OCI-LY7 (cell line): ENCODE measurements at regions not wholly inside any gene's neighbourhood (a gene's known extent, or its start where the extent isn't known, plus 50 kb on each side); places are given as distances from the start of the nearest gene placed in this dataset.
"Not testable (repeated sequence)": the region's sequence is repeated elsewhere in the genome, so short reads cannot be mapped to it uniquely, and the experiment has no call there.

Experiments used
- BruUV-seq: library from RNA; stranded (reverse); fragments of 400-500 nt; replicated peaks from 2 replicates; lab custom pipeline; 2021; lab: Mats Ljungman, UMichigan
- CTCF ChIA-PET: fragments of 300-600 bp; sonication (Branson Sonifier 250); formaldehyde crosslinking; loops from one replicate; lab custom pipeline; 2022; ENCODE audit warnings: antibody characterized with exemption; ENCODE audit not compliant: unreplicated experiment; lab: Charles Lee
- POLR2A ChIA-PET: fragments of 300-600 bp; sonication (Branson Sonifier 250); formaldehyde crosslinking; loops from one replicate; lab custom pipeline; 2022; ENCODE audit warnings: antibody characterized with exemption; lab: Charles Lee
- DNase-seq: peaks from one replicate; pipeline ENCODE4 v3.0.0-alpha.2; 2015; ENCODE audit warnings: low spot score
- H2AFZ ChIP-seq: fragments of 200-600 bp; sonication (generic), shearing (Covaris generic); 2 replicates; pipeline ENCODE4 v1.6.1; 2014; ENCODE audit warnings: mild to moderate bottlenecking, antibody characterized with exemption, low read length, moderate library complexity
- H3K27ac ChIP-seq: fragments of 200-600 bp; sonication (generic); 2 replicates; pipeline ENCODE4 v1.5.1; 2014; ENCODE audit warnings: mixed run types, low read depth, mild to moderate bottlenecking, moderate library complexity, low read length, inconsistent platforms; ENCODE audit not compliant: poor library complexity, severe bottlenecking
- H3K36me3 ChIP-seq: fragments of 200-600 bp; sonication (generic); 2 replicates; pipeline ENCODE4 v1.6.1; 2014; ENCODE audit warnings: mild to moderate bottlenecking, antibody characterized with exemption, low read length, moderate library complexity, mixed read lengths; ENCODE audit not compliant: insufficient read depth
- H3K4me1 ChIP-seq: fragments of 200-600 bp; sonication (generic); 2 replicates; pipeline ENCODE4 v1.5.1; 2014; ENCODE audit warnings: mild to moderate bottlenecking, low read length; ENCODE audit not compliant: insufficient read depth, poor library complexity, severe bottlenecking
- H3K4me2 ChIP-seq: fragments of 200-600 bp; sonication (generic); 2 replicates; pipeline ENCODE4 v1.6.1; 2014; ENCODE audit warnings: mild to moderate bottlenecking, low read length
- H3K4me3 ChIP-seq: fragments of 200-600 bp; sonication (generic); 2 replicates; pipeline ENCODE4 v1.5.1; 2014; ENCODE audit warnings: mild to moderate bottlenecking, low read depth, low read length; ENCODE audit not compliant: poor library complexity, severe bottlenecking
- H3K79me2 ChIP-seq: fragments of 200-600 bp; sonication (generic); 2 replicates; pipeline ENCODE4 v1.6.1; 2016; ENCODE audit warnings: low read depth, mild to moderate bottlenecking, low read length, moderate library complexity, mixed read lengths; ENCODE audit not compliant: insufficient read depth
- H3K9me2 ChIP-seq: fragments of 200-600 bp; sonication (generic); 2 replicates; pipeline ENCODE4 v1.6.1; 2016; ENCODE audit warnings: mild to moderate bottlenecking, low read length, mixed read lengths; ENCODE audit not compliant: insufficient read depth
- H3K9me3 ChIP-seq: fragments of 200-600 bp; sonication (generic); 2 replicates; pipeline ENCODE4 v1.6.1; 2014; ENCODE audit warnings: mild to moderate bottlenecking, mixed run types, low read length, mixed read lengths
- H4K20me1 ChIP-seq: fragments of 200-600 bp; sonication (generic); 2 replicates; pipeline ENCODE4 v1.6.1; 2014; ENCODE audit warnings: mild to moderate bottlenecking, antibody characterized with exemption, low read length, moderate library complexity, mixed read lengths; ENCODE audit not compliant: insufficient read depth
- EZH2phosphoT487 ChIP-seq: fragments of 200-600 bp; sonication (generic); IDR thresholded peaks from 2 replicates; pipeline ENCODE4 v1.6.1; 2018; ENCODE audit warnings: low read depth, borderline replicate concordance, mild to moderate bottlenecking, mixed run types, antibody characterized with exemption, low read length, moderate library complexity, mixed read lengths
- intact Hi-C: fragments of 100-400 bp; cut with micrococcal nuclease; formaldehyde crosslinking; loops from one replicate; pipeline ENCODE4 v1.10.0; 2022; ENCODE audit not compliant: unreplicated experiment
- TF ChIP-seq, protein P1 (sequence below): fragments of 200-600 bp; sonication (generic); conservative IDR thresholded peaks from 2 replicates; pipeline ENCODE4 v1.5.1; 2014; ENCODE audit warnings: mild to moderate bottlenecking, antibody characterized with exemption, low read length, moderate library complexity, mixed read lengths

DNA sequence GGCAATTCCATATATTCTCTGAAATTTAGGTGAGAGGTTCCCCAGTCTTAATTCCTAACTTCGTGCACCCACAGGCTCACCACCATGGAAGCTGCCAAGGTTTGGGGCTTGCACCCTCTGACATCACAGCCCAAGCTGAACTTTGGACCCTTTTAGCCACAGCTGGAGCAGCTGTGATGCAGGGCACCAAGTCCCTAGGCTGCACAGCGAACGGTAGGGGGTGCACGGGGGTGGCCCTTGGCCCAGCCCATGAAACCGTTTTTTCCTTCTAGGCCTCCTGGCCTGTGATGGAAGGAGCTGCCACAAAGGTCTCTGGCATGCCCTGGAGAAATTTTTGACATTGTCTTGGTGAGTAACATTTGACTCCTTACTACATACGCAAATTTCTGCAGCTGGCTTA lies 251.9 kb upstream of the GRM3 start:
- ChIA-PET POLR2A (interaction anchor here (0.6 kb wide), 1 partner anchor 21 kb away, joined by 3 read pairs; no protein-coding TSS in a partner anchor), CTCF (no interaction called here)
- Histone ChIP-seq H3K9me3 (peaks cover 15% of the 10 kb centered on the region; the same call in 1 of the 2 replicates), H3K79me2 (no peaks in the 10 kb centered on the region), H3K4me2 (no peak overlapping the region), H3K4me3 (no peak overlapping the region), H3K9me2 (no peaks in the 10 kb centered on the region), H4K20me1 (no peaks in the 10 kb centered on the region), H3K36me3 (no peaks in the 10 kb centered on the region; the same call in 1 of the 2 replicates), H2AFZ (no peak overlapping the region), H3K4me1 (no peaks in the 10 kb centered on the region), H3K27ac (no peak overlapping the region)
- DNase-seq: no peak
- no peak for TF ChIP-seq EZH2phosphoT487
- TF ChIP-seq, protein P1, sequence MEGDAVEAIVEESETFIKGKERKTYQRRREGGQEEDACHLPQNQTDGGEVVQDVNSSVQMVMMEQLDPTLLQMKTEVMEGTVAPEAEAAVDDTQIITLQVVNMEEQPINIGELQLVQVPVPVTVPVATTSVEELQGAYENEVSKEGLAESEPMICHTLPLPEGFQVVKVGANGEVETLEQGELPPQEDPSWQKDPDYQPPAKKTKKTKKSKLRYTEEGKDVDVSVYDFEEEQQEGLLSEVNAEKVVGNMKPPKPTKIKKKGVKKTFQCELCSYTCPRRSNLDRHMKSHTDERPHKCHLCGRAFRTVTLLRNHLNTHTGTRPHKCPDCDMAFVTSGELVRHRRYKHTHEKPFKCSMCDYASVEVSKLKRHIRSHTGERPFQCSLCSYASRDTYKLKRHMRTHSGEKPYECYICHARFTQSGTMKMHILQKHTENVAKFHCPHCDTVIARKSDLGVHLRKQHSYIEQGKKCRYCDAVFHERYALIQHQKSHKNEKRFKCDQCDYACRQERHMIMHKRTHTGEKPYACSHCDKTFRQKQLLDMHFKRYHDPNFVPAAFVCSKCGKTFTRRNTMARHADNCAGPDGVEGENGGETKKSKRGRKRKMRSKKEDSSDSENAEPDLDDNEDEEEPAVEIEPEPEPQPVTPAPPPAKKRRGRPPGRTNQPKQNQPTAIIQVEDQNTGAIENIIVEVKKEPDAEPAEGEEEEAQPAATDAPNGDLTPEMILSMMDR: no peak
- BruUV-seq: no TSS peak
- intact Hi-C loops: no loop called here

DNA sequence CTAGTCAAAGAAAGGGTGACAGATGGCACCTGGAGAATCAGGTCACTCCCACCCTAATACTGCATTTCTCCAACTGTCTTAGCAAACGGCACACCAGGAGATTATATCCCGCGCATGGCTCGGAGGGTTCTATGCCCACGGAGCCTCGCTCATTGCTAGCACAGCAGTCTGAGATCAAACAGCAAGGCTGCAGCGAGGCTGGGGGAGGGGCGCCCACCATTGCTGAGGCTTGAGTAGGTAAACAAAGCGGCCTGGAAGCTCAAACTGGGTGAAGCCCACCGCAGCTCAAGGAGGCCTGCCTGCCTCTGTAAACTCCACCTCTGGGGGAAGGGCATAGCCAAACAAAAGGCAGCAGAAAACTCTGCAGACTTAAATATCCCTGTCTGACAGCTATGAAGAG lies 268.1 kb upstream of the GRM3 start:
- H2AFZ ChIP-seq, H3K4me1 ChIP-seq, H3K4me3 ChIP-seq, H3K4me2 ChIP-seq, DNase-seq, BruUV-seq, H3K9me2 ChIP-seq, POLR2A ChIA-PET, intact Hi-C loops, H3K27ac ChIP-seq, CTCF ChIA-PET, H4K20me1 ChIP-seq, H3K36me3 ChIP-seq, H3K79me2 ChIP-seq: not testable (repeated sequence)
- H3K9me3 ChIP-seq: 0 out of 2 replicates have a peak, but pooled peaks cover 19% of the 10 kb centered on the region

DNA sequence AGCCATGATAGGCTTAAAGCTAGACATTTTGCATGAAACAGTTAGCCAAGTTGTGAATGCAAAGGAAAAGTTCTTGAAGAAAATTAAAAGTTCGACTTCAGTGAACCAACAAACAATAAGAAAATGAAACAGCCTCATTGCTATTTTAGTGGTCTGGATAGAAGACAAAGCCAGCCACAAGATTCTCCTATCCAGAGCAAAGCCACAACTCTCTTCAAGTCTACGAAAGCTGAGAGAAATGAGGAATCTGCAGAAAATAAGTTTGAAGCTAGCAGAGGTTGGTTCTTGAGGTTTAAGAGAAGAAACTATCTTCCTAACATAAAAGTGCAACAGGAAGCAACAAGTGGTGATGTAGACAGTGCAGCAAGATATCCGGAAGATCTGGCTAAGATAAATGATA lies 271.4 kb upstream of the GRM3 start:
- CTCF ChIA-PET: no interaction called here
- Histone ChIP-seq H3K27ac (no peak overlapping the region), H4K20me1 (no peaks in the 10 kb centered on the region), H3K79me2 (no peaks in the 10 kb centered on the region), H3K4me3 (no peak overlapping the region), H3K4me1 (no peaks in the 10 kb centered on the region), H3K4me2 (no peak overlapping the region), H3K36me3 (no peaks in the 10 kb centered on the region), H3K9me3 (0 out of 2 replicates have a peak, but pooled peaks cover 19% of the 10 kb centered on the region), H3K9me2 (no peaks in the 10 kb centered on the region), H2AFZ (peak overlapping the region; percentile 5; the same call in 1 of the 2 replicates)
- BruUV-seq: no TSS peak
- no peak for TF ChIP-seq EZH2phosphoT487
- TF ChIP-seq, protein P1: no peak
- intact Hi-C loops: no loop called here
- POLR2A ChIA-PET: interaction anchor here (1.0 to 1.4 kb wide), 6 partner anchors 10 to 71 kb away, joined by 3 to 4 read pairs (median 4); no protein-coding TSS in a partner anchor
- no peak for DNase-seq
